GM21786 (cell line): ENCODE measurements at regions not wholly inside any gene's neighbourhood (a gene's known extent, or its start where the extent isn't known, plus 50 kb on each side); places are given as distances from the start of the nearest gene placed in this dataset.
"Not testable (repeated sequence)": the region's sequence is repeated elsewhere in the genome, so short reads cannot be mapped to it uniquely, and the experiment has no call there.

Source experiments
- ATAC-seq: cut with Tn5 transposase; IDR thresholded peaks from one replicate; pipeline ENCODE4 v1.9.1; 2021; ENCODE audit not compliant: unreplicated experiment

DNA sequence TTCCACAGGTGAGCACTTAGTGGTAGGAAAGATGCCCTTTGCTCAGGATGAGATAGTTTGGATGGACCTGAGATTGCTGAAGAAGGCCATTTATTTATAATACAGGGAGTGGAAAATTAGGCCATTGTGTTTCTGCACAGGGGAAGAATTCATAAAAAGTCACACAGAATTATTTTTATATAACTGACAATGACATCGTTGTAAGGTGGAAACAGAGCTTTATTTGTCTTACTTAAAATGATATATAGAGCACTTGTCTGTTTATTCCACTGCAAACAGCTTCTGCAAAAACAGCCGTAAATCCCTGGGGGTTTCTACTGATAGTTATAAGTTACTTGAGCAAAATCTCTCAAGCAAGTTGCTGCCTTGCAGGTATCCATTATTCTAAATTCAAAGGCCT lies 158.1 kb upstream of the ZNF521 start:
- ATAC-seq: no peak

- no peak for ATAC-seq
Measured at GRCh38 chr18:25503567-25504081, 151.7 kb upstream of the ZNF521 start.

DNA sequence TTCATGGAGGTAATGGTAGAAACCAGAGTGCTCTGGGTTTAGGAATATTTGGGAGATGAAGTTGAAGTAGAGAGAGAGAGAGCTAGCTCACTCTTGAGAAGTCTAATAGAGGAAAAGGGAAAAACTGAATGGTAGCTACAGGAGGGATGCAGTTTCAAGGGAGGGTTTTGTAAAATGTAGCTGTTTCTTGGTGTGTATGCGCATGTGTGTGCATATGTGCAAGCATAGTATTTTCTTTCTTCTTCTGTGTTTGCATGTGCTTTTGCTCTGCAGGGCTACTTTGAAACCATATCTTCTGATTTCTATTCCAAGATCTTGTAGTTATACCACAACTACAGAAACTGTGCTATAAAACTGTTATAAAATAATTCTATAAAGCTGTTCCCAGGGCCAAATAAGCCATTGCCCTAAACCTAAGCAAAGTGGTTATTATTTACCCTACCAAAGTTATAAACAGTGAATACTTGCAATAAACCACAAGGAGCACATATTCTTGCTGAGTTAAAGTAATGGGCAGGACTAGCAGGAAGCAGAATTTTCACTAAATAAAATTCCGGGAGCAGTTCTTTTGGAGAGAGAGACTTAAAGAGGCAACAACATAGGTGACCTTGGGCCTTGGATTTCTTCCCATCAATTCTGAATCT lies 145.3 kb upstream of the ZNF521 start:
- no peak for ATAC-seq

DNA sequence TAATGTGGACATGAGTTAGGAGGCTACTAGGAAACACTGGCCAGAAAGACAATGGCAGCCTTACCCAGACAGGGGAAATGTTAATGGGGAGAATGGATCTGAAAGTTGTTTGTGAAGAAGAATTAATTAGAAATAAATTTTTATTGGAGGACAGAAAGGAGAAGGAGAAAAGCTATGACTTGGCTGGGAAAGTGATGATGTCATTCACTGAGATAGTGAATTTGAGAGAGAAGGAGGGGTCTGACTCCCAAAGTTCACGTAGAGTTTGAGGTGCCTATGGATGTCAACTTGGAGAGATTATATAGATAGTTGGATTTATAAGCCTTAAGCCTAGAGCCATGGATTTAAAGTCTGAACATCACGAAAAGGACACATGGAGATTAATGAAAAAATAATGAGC lies 144.6 kb upstream of the ZNF521 start:
- ATAC-seq: no peak

- ATAC-seq: no peak
Measured at GRCh38 chr18:25495606-25496005, 143.6 kb upstream of the ZNF521 start.

DNA sequence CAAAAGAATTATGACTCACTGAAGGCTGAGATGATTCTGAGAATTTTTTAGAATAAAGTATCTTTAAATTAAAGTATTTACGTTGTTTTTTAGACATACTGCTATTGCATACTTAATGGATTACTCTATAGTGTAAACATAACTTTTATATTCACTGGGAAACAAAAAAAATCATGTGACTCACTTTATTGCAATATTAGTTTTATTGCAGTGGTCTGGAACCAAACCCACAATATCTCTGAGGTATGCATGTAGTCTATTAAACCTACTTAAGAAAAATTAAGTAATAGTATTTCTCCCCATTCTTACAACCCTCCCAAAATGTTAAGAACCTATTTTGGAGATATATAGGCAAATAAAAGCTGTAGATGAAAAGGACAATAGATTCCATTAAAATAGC lies 142.9 kb upstream of the ZNF521 start:
- no peak for ATAC-seq

GRCh38 chr18:25493401-25493800 lies 141.4 kb upstream of the ZNF521 start:
- ATAC-seq: no peak

DNA sequence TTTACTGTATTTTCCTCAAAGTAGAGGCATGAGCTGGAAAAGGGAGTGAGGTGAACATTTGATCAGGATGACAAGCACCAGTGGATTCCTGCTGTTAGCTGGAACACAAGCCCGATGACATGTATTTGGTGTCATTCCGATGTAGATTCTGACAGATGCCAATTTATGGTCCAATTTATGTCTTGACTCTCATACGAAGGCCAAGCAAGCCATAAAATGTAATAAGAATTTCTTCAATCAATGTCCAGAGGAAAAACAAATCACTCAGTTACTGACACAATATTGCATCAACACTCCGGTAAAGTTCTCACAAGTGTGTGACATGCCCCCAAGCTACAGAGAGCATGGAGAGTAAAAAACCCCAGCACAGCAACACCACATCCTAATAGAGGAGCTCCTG lies 138.3 kb upstream of the ZNF521 start:
- no peak for ATAC-seq

- no peak for ATAC-seq
Measured at GRCh38 chr18:25473008-25473407, 121.0 kb upstream of the ZNF521 start.

- ATAC-seq: not testable (repeated sequence)
Measured at GRCh38 chr18:25470756-25471524, 119.0 kb upstream of the ZNF521 start.

DNA sequence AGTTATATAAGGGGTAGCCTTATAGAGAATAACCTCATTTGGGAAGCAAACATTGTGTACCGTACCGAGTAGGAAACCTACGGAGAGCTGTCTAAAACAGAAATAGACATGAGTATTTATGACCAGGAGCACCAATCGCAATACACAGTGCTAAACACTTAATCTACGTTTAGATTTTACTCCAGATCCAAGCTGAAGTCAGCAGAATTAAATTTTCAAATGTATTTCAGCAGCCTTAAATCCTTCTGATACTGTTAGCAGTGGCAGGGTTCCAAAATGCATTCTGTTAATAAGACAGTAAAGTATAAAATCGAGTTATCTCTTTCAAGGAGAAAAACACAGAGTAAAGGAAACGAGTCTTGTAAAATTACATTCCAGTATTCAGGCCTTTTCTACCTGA lies 118.1 kb upstream of the ZNF521 start:
- no peak for ATAC-seq

GRCh38 chr18:25469489-25469888 lies 117.5 kb upstream of the ZNF521 start:
- ATAC-seq: no peak

GRCh38 chr18:25467226-25467987 lies 115.4 kb upstream of the ZNF521 start:
- ATAC-seq: no peak

GRCh38 chr18:25465152-25465732 lies 113.3 kb upstream of the ZNF521 start:
- ATAC-seq: no peak

GRCh38 chr18:25464227-25464626 lies 112.3 kb upstream of the ZNF521 start:
- no peak for ATAC-seq

- ATAC-seq: no peak
Measured at GRCh38 chr18:25463726-25464125, 111.8 kb upstream of the ZNF521 start.

- no peak for ATAC-seq
Measured at GRCh38 chr18:25459814-25460213, 107.8 kb upstream of the ZNF521 start.

GRCh38 chr18:25457601-25458000 lies 105.6 kb upstream of the ZNF521 start:
- ATAC-seq: no peak

DNA sequence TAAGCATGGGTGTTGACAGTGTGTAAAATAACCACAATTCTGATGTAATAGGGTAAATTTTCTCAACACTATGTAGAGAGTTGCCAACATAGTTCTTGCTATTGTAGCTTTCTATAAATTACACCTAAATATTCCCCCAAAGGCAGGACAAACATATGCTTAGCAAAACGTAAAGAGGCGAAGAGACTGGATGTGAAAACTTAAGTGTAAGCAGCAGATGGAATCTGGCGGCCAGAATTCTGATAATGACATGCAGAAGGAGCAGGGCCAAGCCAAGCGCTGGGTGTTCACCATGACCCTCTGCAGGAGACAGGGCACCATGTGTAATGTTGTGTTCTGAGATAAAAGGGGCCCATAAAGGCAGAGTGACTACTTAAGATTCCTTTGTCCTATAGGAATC lies 105.2 kb upstream of the ZNF521 start:
- no peak for ATAC-seq

DNA sequence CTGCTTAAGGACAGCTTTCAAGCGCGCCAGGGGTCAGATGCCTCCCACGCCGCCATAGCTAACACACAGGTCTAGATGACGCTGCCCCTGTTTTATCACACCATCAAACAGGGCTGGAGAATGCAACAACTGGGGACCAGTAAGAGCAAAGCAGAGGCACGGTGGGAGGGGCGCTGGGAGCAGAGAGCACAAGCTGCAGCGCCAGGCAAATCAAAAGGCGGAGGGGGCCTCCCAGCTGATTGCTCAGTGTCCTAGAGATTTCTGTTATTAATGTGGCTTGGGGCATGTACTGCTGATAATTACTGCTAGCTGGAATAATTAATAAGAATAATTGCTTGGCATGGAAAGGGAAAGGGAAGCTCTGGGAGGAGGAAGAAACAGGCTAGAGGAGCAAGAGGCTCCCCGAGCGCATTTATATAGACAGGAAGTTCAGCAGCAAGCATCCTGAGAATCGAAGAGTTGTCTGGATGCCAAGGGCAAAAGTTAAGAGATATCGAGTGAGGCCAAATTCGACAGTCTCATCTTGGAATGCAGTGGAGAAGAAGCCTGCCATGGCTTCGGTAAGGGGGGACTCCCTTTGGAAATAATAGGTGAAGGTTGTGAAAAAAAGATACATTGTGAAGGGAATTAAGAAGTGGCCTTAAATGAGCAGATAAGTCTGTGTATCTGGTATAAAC lies 104.5 kb upstream of the ZNF521 start:
- no peak for ATAC-seq

GRCh38 chr18:25455646-25456045 lies 103.7 kb upstream of the ZNF521 start:
- no peak for ATAC-seq
